ENCODE measurements at regions not wholly inside any gene's neighbourhood (a gene's known extent, or its start where the extent isn't known, plus 50 kb on each side); places are given as distances from the start of the nearest gene placed in this dataset.

GRCh38 chr7:84821671-84822534, 365.0 kb downstream of the SEMA3D start:
- no peaks in the 10 kb centered on the region for H3K27me3 ChIP-seq
- intact Hi-C loops (cut with DNase I): no loop called here
- peaks cover 0 to 2% (median 0%) of the 10 kb centered on the region in 4 donors for H3K9me3 ChIP-seq
- no peak for TF ChIP-seq POLR2AphosphoS5 (IDR thresholded peaks at IDR 0.05)
- no peak for TF ChIP-seq EP300 (IDR thresholded peaks at IDR 0.05)
- TF ChIP-seq CTCF (IDR thresholded peaks at IDR 0.05): no peak
- no peak for TF ChIP-seq POLR2A (IDR thresholded peaks at IDR 0.05)
- no peak for DNase-seq
- WGBS, 2 donors: 87 to 92% methylated on average over 3 of the region's 3 CpGs
- H3K4me3 ChIP-seq: no peak overlapping the region
- H3K4me1 ChIP-seq: peaks cover 0 to 16% (median 6%) of the 10 kb centered on the region in 4 donors
- no peak overlapping the region for H3K27ac ChIP-seq
- H3K36me3 ChIP-seq: no peaks in the 10 kb centered on the region

- no peaks in the 10 kb centered on the region for H3K36me3 ChIP-seq
- intact Hi-C loops (cut with DNase I): no loop called here
- peaks cover 0 to 16% (median 6%) of the 10 kb centered on the region in 4 donors for H3K4me1 ChIP-seq
- no peaks in the 10 kb centered on the region for H3K27me3 ChIP-seq
- TF ChIP-seq EP300 (IDR thresholded peaks at IDR 0.05): no peak
- TF ChIP-seq CTCF (IDR thresholded peaks at IDR 0.05): no peak
- no peak for TF ChIP-seq POLR2A (IDR thresholded peaks at IDR 0.05)
- no peak for TF ChIP-seq POLR2AphosphoS5 (IDR thresholded peaks at IDR 0.05)
- no peak overlapping the region for H3K27ac ChIP-seq
- no peak for DNase-seq
- peaks cover 0 to 2% (median 0%) of the 10 kb centered on the region in 4 donors for H3K9me3 ChIP-seq
- H3K4me3 ChIP-seq: no peak overlapping the region
- WGBS, 2 donors: 41 to 48% methylated on average over 2 of the region's 2 CpGs
These were observed 366.4 kb downstream of the SEMA3D start for GRCh38 chr7:84820481-84820880.

GRCh38 chr7:84817016-84817415, 369.8 kb downstream of the SEMA3D start:
- no peak for TF ChIP-seq CTCF (IDR thresholded peaks at IDR 0.05)
- no peak for TF ChIP-seq POLR2A (IDR thresholded peaks at IDR 0.05)
- no peak for TF ChIP-seq POLR2AphosphoS5 (IDR thresholded peaks at IDR 0.05)
- TF ChIP-seq EP300 (IDR thresholded peaks at IDR 0.05): no peak
- no peak for DNase-seq
- Histone ChIP-seq H3K36me3 (no peaks in the 10 kb centered on the region), H3K9me3 (no peaks in the 10 kb centered on the region), H3K27me3 (no peaks in the 10 kb centered on the region), H3K4me1 (peaks cover 0 to 20% (median 6%) of the 10 kb centered on the region in 4 donors), H3K4me3 (no peak overlapping the region), H3K27ac (no peak overlapping the region)
- intact Hi-C loops (cut with DNase I): no loop called here
- WGBS, 2 donors: 87 to 89% methylated on average over 1 of the region's 1 CpG

- TF ChIP-seq EP300 (IDR thresholded peaks at IDR 0.05) (no peak), POLR2A (IDR thresholded peaks at IDR 0.05) (no peak), POLR2AphosphoS5 (IDR thresholded peaks at IDR 0.05) (no peak), CTCF (IDR thresholded peaks at IDR 0.05) (no peak)
- Histone ChIP-seq H3K4me3 (no peak overlapping the region), H3K36me3 (no peaks in the 10 kb centered on the region), H3K27me3 (no peaks in the 10 kb centered on the region), H3K4me1 (peaks cover 0 to 11% (median 5%) of the 10 kb centered on the region in 4 donors), H3K27ac (no peak overlapping the region), H3K9me3 (no peaks in the 10 kb centered on the region)
- intact Hi-C loops (cut with DNase I): no loop called here
- DNase-seq: no peak
- 92 to 93% methylated on average over 2 of the region's 2 CpGs for WGBS, 2 donors
These were observed 373.5 kb downstream of the SEMA3D start for GRCh38 chr7:84813376-84813775.
